Fibroblast of lung (primary cell): ENCODE measurements at regions not wholly inside any gene's neighbourhood (a gene's known extent, or its start where the extent isn't known, plus 50 kb on each side); places are given as distances from the start of the nearest gene placed in this dataset.

Experiments used
- EZH2 ChIP-seq: IDR thresholded peaks from 2 replicates; pipeline ENCODE4 v1.5.1; 2012; ENCODE audit warnings: low read length, control low read depth, mild to moderate bottlenecking; ENCODE audit errors: missing control alignments
- TF ChIP-seq, protein P1 (sequence below), 2 donors: IDR thresholded peaks in 1 of 2; conservative IDR thresholded peaks in 1 of 2; 1 replicate in 1 of 2; 2 replicates in 1 of 2; pipeline ENCODE4 v1.5.1; 2011 to 2012; ENCODE audit warnings: low read length in 2 of 2, control low read depth in 1 of 2, inconsistent platforms in 1 of 2, low read depth in 1 of 2, mild to moderate bottlenecking in 1 of 2

GRCh38 chr4:13763707-13764106 lies 136.2 kb upstream of the BOD1L1 start:
- TF ChIP-seq, protein P1, sequence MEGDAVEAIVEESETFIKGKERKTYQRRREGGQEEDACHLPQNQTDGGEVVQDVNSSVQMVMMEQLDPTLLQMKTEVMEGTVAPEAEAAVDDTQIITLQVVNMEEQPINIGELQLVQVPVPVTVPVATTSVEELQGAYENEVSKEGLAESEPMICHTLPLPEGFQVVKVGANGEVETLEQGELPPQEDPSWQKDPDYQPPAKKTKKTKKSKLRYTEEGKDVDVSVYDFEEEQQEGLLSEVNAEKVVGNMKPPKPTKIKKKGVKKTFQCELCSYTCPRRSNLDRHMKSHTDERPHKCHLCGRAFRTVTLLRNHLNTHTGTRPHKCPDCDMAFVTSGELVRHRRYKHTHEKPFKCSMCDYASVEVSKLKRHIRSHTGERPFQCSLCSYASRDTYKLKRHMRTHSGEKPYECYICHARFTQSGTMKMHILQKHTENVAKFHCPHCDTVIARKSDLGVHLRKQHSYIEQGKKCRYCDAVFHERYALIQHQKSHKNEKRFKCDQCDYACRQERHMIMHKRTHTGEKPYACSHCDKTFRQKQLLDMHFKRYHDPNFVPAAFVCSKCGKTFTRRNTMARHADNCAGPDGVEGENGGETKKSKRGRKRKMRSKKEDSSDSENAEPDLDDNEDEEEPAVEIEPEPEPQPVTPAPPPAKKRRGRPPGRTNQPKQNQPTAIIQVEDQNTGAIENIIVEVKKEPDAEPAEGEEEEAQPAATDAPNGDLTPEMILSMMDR (conservative IDR thresholded peaks at IDR 0.05 in 1 of 2, IDR thresholded peaks at IDR 0.05 in 1 of 2; ENCODE audit: low read depth in 1 of 2, low read length in 2 of 2): no peak
- no peak for TF ChIP-seq EZH2
